Pancreas (tissue), 10 donors: ENCODE measurements at regions not wholly inside any gene's neighbourhood (a gene's known extent, or its start where the extent isn't known, plus 50 kb on each side); places are given as distances from the start of the nearest gene placed in this dataset.

Experiments used
- ATAC-seq, 4 donors: fragments of 200-7000 bp; cut with Tn5 transposase; one replicate each; pipeline versions ENCODE4 v1.8.0 to v1.9.1; 2020; ENCODE audit warnings: mild to moderate bottlenecking in 4 of 4, moderate library complexity in 4 of 4
- DNase-seq, 6 donors: peaks; one replicate each; pipeline ENCODE4 v3.0.0-alpha.2; 2020
- FAIRE-seq: peaks from 2 replicates; lab custom pipeline; 2012; peaks lifted over from hg19 to GRCh38; lab: Jason Lieb, UNC
- H3K27ac ChIP-seq, 4 donors: fragments of 200-600 bp; sonication (generic); 1 replicate in 3 of 4; 2 replicates in 1 of 4; pipeline versions ENCODE4 v1.5.0 to v1.8.0; 2020
- H3K27me3 ChIP-seq, 4 donors: fragments of 200-600 bp; one replicate each; pipeline ENCODE4 v1.8.0; 2021
- H3K36me3 ChIP-seq, 3 donors: fragments of 200-600 bp; sonication (generic) in 1 of 3; one replicate each; pipeline versions ENCODE4 v1.5.0 to v1.8.0; 2020 to 2021
- H3K4me1 ChIP-seq, 3 donors: fragments of 200-600 bp; one replicate each; pipeline ENCODE4 v1.8.0; 2021
- H3K4me3 ChIP-seq, 4 donors: fragments of 200-600 bp; sonication (generic) in 2 of 4; one replicate each; pipeline versions ENCODE4 v1.5.0 to v1.8.0; 2020 to 2021
- H3K9me3 ChIP-seq, 4 donors: fragments of 200-600 bp; one replicate each; pipeline ENCODE4 v1.8.0; 2021
- WGBS, 2 donors: extraction: QIAGEN DNeasy Blood & Tissue Kit; methylation state at CpG; one replicate each; pipeline ENCODE4 v1.1.7; 2013; 5-methylcytosine and 5-hydroxymethylcytosine counted together
- intact Hi-C, 3 donors: fragments of 100-400 bp; cut with DNase I; formaldehyde crosslinking; loops; one replicate each; pipeline versions ENCODE4 v1.11.1 to v1.14.2; 2022
- TF ChIP-seq, protein P1 (sequence below), 4 donors: fragments of 200-600 bp; sonication (generic) in 3 of 4; IDR thresholded peaks; one replicate each; pipeline versions ENCODE4 v1.5.0 to v1.8.0; 2021; ENCODE audit warnings: antibody characterized with exemption in 4 of 4
- donor health status: healthy with polysubstance abuse.
- donor health status: DM: no; HTN: no; CAD: no; lungs with moderate emphysema.
- donor health status: DM: no; HTN: no; CAD: no.
- donor health status: control.
- donor health status: control.
- donor health status: Bipolar disorder and iron deficiency.
- donor health status: DM: yes; HTN: yes; CAD: no.
- donor health status: DM: no; HTN: no; CAD: no.
- donor health status: DM: no; HTN: no; CAD: no.
- donor health status: DM: yes; HTN: yes; CAD: no.

DNA sequence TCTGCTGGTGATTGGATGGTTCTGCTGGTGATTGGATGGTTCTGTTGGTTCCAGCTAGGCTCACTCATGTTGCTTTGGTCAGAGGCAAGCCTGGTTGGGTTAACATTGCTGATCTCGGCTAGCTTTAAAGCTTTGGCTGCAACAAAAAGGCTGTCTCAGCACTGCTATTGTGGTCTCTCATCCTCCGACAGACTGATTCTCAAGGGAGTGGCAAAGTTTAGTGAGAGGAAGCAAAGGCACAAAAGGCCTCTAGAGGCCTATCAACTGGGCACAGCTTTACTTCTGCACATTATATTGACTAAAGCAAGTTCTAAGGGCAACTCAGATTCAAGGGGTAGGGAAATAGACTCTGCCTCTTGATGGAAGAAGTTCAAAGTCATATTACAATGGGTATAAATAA lies 84.7 kb upstream of the LGR5 start:
- H3K27me3 ChIP-seq = no peaks in the 10 kb centered on the region
- H3K4me1 ChIP-seq = no peaks in the 10 kb centered on the region
- H3K36me3 ChIP-seq = no peaks in the 10 kb centered on the region
- H3K9me3 ChIP-seq = no peaks in the 10 kb centered on the region
- TF ChIP-seq, protein P1, sequence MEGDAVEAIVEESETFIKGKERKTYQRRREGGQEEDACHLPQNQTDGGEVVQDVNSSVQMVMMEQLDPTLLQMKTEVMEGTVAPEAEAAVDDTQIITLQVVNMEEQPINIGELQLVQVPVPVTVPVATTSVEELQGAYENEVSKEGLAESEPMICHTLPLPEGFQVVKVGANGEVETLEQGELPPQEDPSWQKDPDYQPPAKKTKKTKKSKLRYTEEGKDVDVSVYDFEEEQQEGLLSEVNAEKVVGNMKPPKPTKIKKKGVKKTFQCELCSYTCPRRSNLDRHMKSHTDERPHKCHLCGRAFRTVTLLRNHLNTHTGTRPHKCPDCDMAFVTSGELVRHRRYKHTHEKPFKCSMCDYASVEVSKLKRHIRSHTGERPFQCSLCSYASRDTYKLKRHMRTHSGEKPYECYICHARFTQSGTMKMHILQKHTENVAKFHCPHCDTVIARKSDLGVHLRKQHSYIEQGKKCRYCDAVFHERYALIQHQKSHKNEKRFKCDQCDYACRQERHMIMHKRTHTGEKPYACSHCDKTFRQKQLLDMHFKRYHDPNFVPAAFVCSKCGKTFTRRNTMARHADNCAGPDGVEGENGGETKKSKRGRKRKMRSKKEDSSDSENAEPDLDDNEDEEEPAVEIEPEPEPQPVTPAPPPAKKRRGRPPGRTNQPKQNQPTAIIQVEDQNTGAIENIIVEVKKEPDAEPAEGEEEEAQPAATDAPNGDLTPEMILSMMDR (IDR thresholded peaks at IDR 0.05) = no peak
- ATAC-seq (no peak), DNase-seq (no peak), FAIRE-seq (no peak)
- H3K27ac ChIP-seq = no peak overlapping the region
- intact Hi-C loops = no loop called here
- no peak overlapping the region for H3K4me3 ChIP-seq
- WGBS, 2 donors = 30 to 31% methylated on average over 2 of the region's 2 CpGs

DNA sequence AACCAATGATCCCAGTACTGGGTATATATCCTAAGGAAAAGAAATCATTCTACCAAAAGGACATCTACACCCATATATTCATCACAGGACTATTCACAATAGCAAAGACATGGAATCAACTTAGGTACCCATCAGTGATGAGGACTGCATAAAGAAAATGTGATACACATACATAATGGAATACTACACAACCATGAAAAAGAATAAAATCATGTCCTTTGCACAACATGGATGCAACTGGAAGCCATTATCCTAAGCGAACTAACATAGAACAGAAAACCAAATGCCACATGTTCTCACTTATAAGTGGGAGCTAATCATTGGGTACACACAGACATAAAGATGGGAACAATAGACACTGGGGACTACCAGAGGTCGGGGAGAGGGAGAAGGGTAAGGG lies 86.0 kb upstream of the LGR5 start:
- no peak for ATAC-seq
- intact Hi-C loops = no loop called here
- H3K27ac ChIP-seq = no peak overlapping the region
- no peak overlapping the region for H3K4me3 ChIP-seq
- FAIRE-seq = no peak
- H3K36me3 ChIP-seq = no peaks in the 10 kb centered on the region
- no peaks in the 10 kb centered on the region for H3K27me3 ChIP-seq
- 65 to 76% methylated on average over 2 of the region's 2 CpGs for WGBS, 2 donors
- no peaks in the 10 kb centered on the region for H3K9me3 ChIP-seq
- TF ChIP-seq, protein P1 (IDR thresholded peaks at IDR 0.05) = no peak
- no peaks in the 10 kb centered on the region for H3K4me1 ChIP-seq
- no peak for DNase-seq

DNA sequence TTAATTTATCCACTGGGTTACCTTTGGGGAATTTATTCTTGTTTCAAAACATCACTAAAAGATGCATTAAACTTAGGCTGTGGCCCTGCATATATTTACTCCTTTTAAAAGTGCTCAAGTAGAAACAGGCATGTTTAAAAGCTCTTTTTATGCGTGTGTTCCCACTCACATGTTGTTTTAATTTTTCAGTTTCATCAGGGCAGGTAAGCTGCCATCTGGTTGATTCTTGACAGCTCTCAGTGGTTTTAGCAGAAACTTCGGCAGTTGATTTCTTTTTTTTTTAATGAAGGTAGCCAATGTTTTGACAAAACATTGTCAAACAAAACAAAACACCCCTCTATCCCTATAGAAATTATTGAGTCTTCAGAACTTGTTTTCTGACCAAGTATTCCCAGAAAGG lies 89.6 kb upstream of the LGR5 start:
- 71 to 84% methylated on average over 2 of the region's 2 CpGs for WGBS, 2 donors
- FAIRE-seq = no peak
- ATAC-seq = no peak
- TF ChIP-seq, protein P1 (IDR thresholded peaks at IDR 0.05) = no peak
- Histone ChIP-seq H3K9me3 (no peaks in the 10 kb centered on the region), H3K27me3 (no peaks in the 10 kb centered on the region), H3K27ac (no peak overlapping the region), H3K36me3 (no peaks in the 10 kb centered on the region), H3K4me3 (no peak overlapping the region), H3K4me1 (no peaks in the 10 kb centered on the region)
- DNase-seq = no peak
- intact Hi-C loops = no loop called here

DNA sequence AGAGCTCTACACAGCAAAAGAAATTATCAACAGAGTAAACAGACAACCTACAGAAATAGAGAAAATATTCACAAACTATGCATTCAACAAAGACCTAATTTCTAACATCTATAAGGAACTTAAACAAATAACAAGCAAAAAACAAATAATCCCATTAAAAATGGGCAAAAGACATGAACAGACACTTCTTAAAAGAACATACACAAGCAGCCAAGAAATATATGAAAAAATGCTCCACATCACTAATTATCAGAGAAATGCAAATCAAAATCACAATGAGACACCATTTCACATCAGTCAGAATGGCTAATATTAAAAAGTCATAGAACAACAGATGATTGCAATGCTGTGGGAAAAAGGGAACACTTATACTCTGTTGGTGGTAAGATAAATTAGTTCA lies 100.7 kb upstream of the LGR5 start:
- ATAC-seq = no peak
- TF ChIP-seq, protein P1 (IDR thresholded peaks at IDR 0.05) = no peak
- Histone ChIP-seq H3K4me3 (no peak overlapping the region), H3K4me1 (no peaks in the 10 kb centered on the region), H3K36me3 (no peaks in the 10 kb centered on the region), H3K27me3 (no peaks in the 10 kb centered on the region), H3K27ac (no peak overlapping the region), H3K9me3 (no peaks in the 10 kb centered on the region)
- FAIRE-seq = no peak
- intact Hi-C loops = no loop called here
- no peak for DNase-seq

DNA sequence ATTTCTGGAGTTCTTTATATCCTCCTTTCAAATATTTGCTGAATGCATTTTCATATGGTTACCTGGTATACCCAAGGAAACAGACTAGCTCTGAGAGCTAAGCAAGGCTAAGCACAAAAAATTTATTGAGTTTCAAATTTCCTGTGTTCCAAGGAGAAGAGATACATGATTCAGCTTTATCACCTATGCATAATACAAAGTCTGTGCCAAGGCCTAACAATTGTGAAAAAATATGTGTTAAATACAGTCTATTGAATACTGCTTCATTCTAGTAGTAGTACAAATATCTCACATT lies 103.7 kb upstream of the LGR5 start:
- intact Hi-C loops = no loop called here
- H3K27me3 ChIP-seq = no peaks in the 10 kb centered on the region
- no peaks in the 10 kb centered on the region for H3K4me1 ChIP-seq
- FAIRE-seq (no peak), DNase-seq (no peak), ATAC-seq (no peak)
- TF ChIP-seq, protein P1 (IDR thresholded peaks at IDR 0.05) = no peak
- H3K36me3 ChIP-seq = no peaks in the 10 kb centered on the region
- no peak overlapping the region for H3K27ac ChIP-seq
- H3K4me3 ChIP-seq = no peak overlapping the region
- no peaks in the 10 kb centered on the region for H3K9me3 ChIP-seq
